ENCODE measurements at regions not wholly inside any gene's neighbourhood (a gene's known extent, or its start where the extent isn't known, plus 50 kb on each side); places are given as distances from the start of the nearest gene placed in this dataset.
"Not testable (repeated sequence)": the region's sequence is repeated elsewhere in the genome, so short reads cannot be mapped to it uniquely, and the experiment has no call there.

DNA sequence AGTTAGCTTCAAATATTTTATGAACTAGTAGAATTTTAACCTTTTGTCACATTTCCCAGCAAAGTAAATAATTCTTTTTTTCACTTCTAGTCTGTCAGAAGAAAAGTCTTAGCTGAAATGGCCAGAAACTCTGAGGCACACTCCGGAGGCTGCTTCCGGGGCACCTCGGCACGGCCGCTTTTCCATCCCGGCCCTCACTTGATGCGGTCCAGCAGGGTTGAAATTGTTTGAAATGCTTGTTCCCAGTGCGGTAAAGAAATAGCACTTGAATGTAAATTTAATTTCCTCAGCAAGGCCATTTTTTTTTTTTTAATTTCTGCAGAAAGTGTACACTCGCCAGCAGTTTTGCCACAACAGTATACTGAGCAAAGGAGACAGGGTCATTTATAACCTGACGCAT is 154.7 kb upstream of the FAM20C start:
- H3K23ac ChIP-seq (ENCODE audit: insufficient read length); H3K4me1 ChIP-seq (replicated peaks in 1 of 4; ENCODE audit: control insufficient read depth in 3 of 4, insufficient read depth in 4 of 4, low read length in 3 of 4); H2BK12ac ChIP-seq (ENCODE audit: low read depth, low read length); DNase-seq (ENCODE audit: low read depth in 1 of 2, low spot score in 2 of 2); CTCF ChIA-PET (ENCODE audit: partially characterized antibody); H4K5ac ChIP-seq (ENCODE audit: insufficient read length, low read depth, low read length); H2BK5ac ChIP-seq (ENCODE audit: low read depth, low read length); POLR2A ChIA-PET (ENCODE audit: partially characterized antibody); H2AK5ac ChIP-seq (ENCODE audit: low read depth, low read length); H2BK15ac ChIP-seq (ENCODE audit: low read length); H4K20me1 ChIP-seq (replicated peaks in 1 of 2; ENCODE audit: control insufficient read depth in 1 of 2, insufficient read depth in 2 of 2, low read length in 2 of 2); H2AFZ ChIP-seq (ENCODE audit: low read length); H3K4me2 ChIP-seq (ENCODE audit: insufficient read depth in 1 of 2, low read depth in 2 of 2, low read length in 2 of 2); H2BK20ac ChIP-seq (ENCODE audit: low read length); H3K18ac ChIP-seq (ENCODE audit: extremely low read depth, low read length); H3K79me1 ChIP-seq (ENCODE audit: low read depth, low read length); H3K4ac ChIP-seq (replicated peaks; ENCODE audit: insufficient read length, low read depth, low read length); H3K23me2 ChIP-seq (ENCODE audit: low read depth, low read length); H3K36me3 ChIP-seq (ENCODE audit: control insufficient read depth in 2 of 4, insufficient read depth in 4 of 4, low read length in 3 of 4); H3K79me2 ChIP-seq (ENCODE audit: control insufficient read depth in 1 of 2, insufficient read depth in 2 of 2, low read length in 2 of 2); FAIRE-seq; H3K9ac ChIP-seq (replicated peaks in 1 of 4; ENCODE audit: extremely low read depth in 1 of 4, low read depth in 3 of 4, low read length in 3 of 4); H3K14ac ChIP-seq (ENCODE audit: insufficient read length); H3K4me3 ChIP-seq (ENCODE audit: extremely low read depth in 1 of 4, insufficient read depth in 2 of 4, low read depth in 3 of 4, low read length in 4 of 4); H4K91ac ChIP-seq (replicated peaks; ENCODE audit: insufficient read length, low read length); H3K9me3 ChIP-seq (ENCODE audit: insufficient read depth in 2 of 2, low read depth in 1 of 2, low read length in 1 of 2); H2BK120ac ChIP-seq (replicated peaks; ENCODE audit: low read depth, low read length); H3K56ac ChIP-seq (replicated peaks; ENCODE audit: insufficient read length, low read depth, low read length); H3K27ac ChIP-seq (ENCODE audit: low read depth, low read length); H3K27me3 ChIP-seq (replicated peaks in 1 of 4; ENCODE audit: control insufficient read depth in 3 of 4, extremely low read depth in 1 of 4, insufficient read depth in 3 of 4, low read length in 3 of 4); H4K8ac ChIP-seq (ENCODE audit: extremely low read depth, insufficient read depth, low read length): not testable (repeated sequence)
- 94% methylated on average over 9 of the region's 10 CpGs; no CpG with 5 or more reads in 1 of the 2 experiments for WGBS, 2 experiments (ENCODE audit: extremely low coverage in 1 of 2, insufficient coverage in 1 of 2, insufficient read length in 1 of 2, insufficient replicate concordance in 2 of 2, low coverage in 1 of 2, low lambda C conversion rate in 2 of 2, missing lambda C conversion rate in 1 of 2)

DNA sequence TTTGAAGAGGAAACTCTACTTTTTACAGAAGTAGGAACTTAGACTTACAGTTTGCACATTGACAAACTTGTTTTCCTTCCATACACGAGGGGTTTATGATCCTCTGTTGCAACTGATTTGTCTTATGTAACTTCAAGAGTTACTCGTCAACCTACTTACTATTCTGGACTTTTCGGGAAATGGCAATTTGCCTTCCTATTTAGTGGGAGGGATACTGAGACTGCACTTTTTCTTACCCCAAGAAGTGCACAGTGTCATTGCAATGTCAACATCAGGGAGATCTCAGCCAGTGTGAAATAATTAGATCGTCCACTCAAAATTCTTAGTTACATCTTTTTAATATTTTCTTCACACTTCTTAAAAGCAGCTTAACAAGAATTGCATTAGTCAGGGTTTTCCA is 153.9 kb upstream of the FAM20C start:
- H3K23me2 ChIP-seq (ENCODE audit: low read depth, low read length); H3K4me1 ChIP-seq (replicated peaks in 1 of 4; ENCODE audit: control insufficient read depth in 3 of 4, insufficient read depth in 4 of 4, low read length in 3 of 4); H3K18ac ChIP-seq (ENCODE audit: extremely low read depth, low read length); H4K5ac ChIP-seq (ENCODE audit: insufficient read length, low read depth, low read length); H2BK5ac ChIP-seq (ENCODE audit: low read depth, low read length); H2BK15ac ChIP-seq (ENCODE audit: low read length); FAIRE-seq; H4K8ac ChIP-seq (ENCODE audit: extremely low read depth, insufficient read depth, low read length); H3K79me1 ChIP-seq (ENCODE audit: low read depth, low read length); CTCF ChIA-PET (ENCODE audit: partially characterized antibody); H3K4ac ChIP-seq (replicated peaks; ENCODE audit: insufficient read length, low read depth, low read length); H2AFZ ChIP-seq (ENCODE audit: low read length); H3K9ac ChIP-seq (replicated peaks in 1 of 4; ENCODE audit: extremely low read depth in 1 of 4, low read depth in 3 of 4, low read length in 3 of 4); H3K4me3 ChIP-seq (ENCODE audit: extremely low read depth in 1 of 4, insufficient read depth in 2 of 4, low read depth in 3 of 4, low read length in 4 of 4); H3K27me3 ChIP-seq (replicated peaks in 1 of 4; ENCODE audit: control insufficient read depth in 3 of 4, extremely low read depth in 1 of 4, insufficient read depth in 3 of 4, low read length in 3 of 4); H4K20me1 ChIP-seq (replicated peaks in 1 of 2; ENCODE audit: control insufficient read depth in 1 of 2, insufficient read depth in 2 of 2, low read length in 2 of 2); H3K14ac ChIP-seq (ENCODE audit: insufficient read length); H2BK120ac ChIP-seq (replicated peaks; ENCODE audit: low read depth, low read length); H3K79me2 ChIP-seq (ENCODE audit: control insufficient read depth in 1 of 2, insufficient read depth in 2 of 2, low read length in 2 of 2); H2AK5ac ChIP-seq (ENCODE audit: low read depth, low read length); DNase-seq (ENCODE audit: low read depth in 1 of 2, low spot score in 2 of 2); H4K91ac ChIP-seq (replicated peaks; ENCODE audit: insufficient read length, low read length); H3K9me3 ChIP-seq (ENCODE audit: insufficient read depth in 2 of 2, low read depth in 1 of 2, low read length in 1 of 2); H3K56ac ChIP-seq (replicated peaks; ENCODE audit: insufficient read length, low read depth, low read length); H2BK12ac ChIP-seq (ENCODE audit: low read depth, low read length); H3K27ac ChIP-seq (ENCODE audit: low read depth, low read length); H3K4me2 ChIP-seq (ENCODE audit: insufficient read depth in 1 of 2, low read depth in 2 of 2, low read length in 2 of 2); H2BK20ac ChIP-seq (ENCODE audit: low read length); H3K36me3 ChIP-seq (ENCODE audit: control insufficient read depth in 2 of 4, insufficient read depth in 4 of 4, low read length in 3 of 4); H3K23ac ChIP-seq (ENCODE audit: insufficient read length); POLR2A ChIA-PET (ENCODE audit: partially characterized antibody): not testable (repeated sequence)
- WGBS, 2 experiments (ENCODE audit: extremely low coverage in 1 of 2, insufficient coverage in 1 of 2, insufficient read length in 1 of 2, insufficient replicate concordance in 2 of 2, low coverage in 1 of 2, low lambda C conversion rate in 2 of 2, missing lambda C conversion rate in 1 of 2) = no CpG with 5 or more reads among the region's 4 CpGs

All from H1 (cell line).